ENCODE measurements at regions not wholly inside any gene's neighbourhood (a gene's known extent, or its start where the extent isn't known, plus 50 kb on each side); places are given as distances from the start of the nearest gene placed in this dataset.
"Not testable (repeated sequence)": the region's sequence is repeated elsewhere in the genome, so short reads cannot be mapped to it uniquely, and the experiment has no call there.

- H3K27ac Mint-ChIP-seq; CTCF ChIA-PET; H3K36me3 Mint-ChIP-seq (ENCODE audit: low read depth); POLR2A ChIA-PET; H3K4me3 Mint-ChIP-seq; H3K27me3 Mint-ChIP-seq; H3K4me1 Mint-ChIP-seq; DNase-seq; H3K9me3 Mint-ChIP-seq: not testable (repeated sequence)
These were observed 1276.7 kb upstream of the ALCAM start for GRCh38 chr3:104089987-104090386.

DNA sequence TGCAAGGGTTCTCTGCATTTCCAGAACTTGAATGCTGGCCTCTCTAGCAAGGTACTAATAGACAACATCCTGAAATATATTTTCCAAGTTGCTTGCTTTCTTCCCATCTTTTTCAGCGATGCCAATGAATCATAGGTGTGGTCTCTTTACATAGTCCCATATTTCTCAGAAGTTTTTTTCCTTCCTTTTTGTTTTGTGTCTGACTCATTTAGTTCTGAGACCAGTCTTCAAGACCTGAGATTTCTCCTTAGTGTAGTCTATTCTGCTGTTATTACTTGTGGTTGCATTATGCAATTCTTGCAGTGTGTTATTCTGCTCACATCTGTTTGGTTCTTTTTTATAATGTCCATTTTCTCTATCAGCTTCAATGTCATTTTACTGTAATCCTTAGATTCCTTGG, 1265.0 kb upstream of the ALCAM start:
- no peaks in the 10 kb centered on the region for H3K9me3 Mint-ChIP-seq
- H3K27me3 Mint-ChIP-seq = no peaks in the 10 kb centered on the region
- DNase-seq = no peak
- H3K27ac Mint-ChIP-seq = no peak overlapping the region
- no peaks in the 10 kb centered on the region for H3K4me1 Mint-ChIP-seq
- CTCF ChIA-PET = no interaction called here
- POLR2A ChIA-PET = no interaction called here
- H3K36me3 Mint-ChIP-seq (ENCODE audit: low read depth) = no peaks in the 10 kb centered on the region
- H3K4me3 Mint-ChIP-seq = no peak overlapping the region

DNA sequence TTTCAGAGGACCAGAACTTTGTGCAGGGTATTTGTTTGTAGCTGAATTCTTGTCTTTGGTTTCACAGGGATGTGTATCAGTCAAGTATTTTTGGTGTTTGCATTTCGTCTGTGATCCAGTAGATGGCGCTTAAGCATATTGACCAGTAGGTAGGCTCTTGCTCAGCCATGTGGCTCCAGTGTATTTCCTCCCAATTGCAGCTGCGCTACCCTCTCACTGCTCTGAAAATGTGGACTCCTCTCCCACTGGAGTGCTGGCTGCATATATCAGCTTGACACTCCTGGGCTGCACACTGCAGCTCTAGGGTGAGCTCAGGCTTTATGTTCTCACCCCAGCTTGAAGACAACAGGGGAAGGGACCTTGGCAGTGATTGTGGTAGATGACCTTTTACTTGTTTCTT, 1264.3 kb upstream of the ALCAM start:
- CTCF ChIA-PET = interaction anchor here (1.8 kb wide), 1 partner anchor 11 kb away, joined by 6 read pairs; no protein-coding TSS in a partner anchor
- no peaks in the 10 kb centered on the region for H3K9me3 Mint-ChIP-seq
- no peaks in the 10 kb centered on the region for H3K4me1 Mint-ChIP-seq
- no peak overlapping the region for H3K27ac Mint-ChIP-seq
- no peak overlapping the region for H3K4me3 Mint-ChIP-seq
- no peaks in the 10 kb centered on the region for H3K36me3 Mint-ChIP-seq (ENCODE audit: low read depth)
- peak; percentile 17 for DNase-seq
- POLR2A ChIA-PET = no interaction called here
- H3K27me3 Mint-ChIP-seq = no peaks in the 10 kb centered on the region

DNA sequence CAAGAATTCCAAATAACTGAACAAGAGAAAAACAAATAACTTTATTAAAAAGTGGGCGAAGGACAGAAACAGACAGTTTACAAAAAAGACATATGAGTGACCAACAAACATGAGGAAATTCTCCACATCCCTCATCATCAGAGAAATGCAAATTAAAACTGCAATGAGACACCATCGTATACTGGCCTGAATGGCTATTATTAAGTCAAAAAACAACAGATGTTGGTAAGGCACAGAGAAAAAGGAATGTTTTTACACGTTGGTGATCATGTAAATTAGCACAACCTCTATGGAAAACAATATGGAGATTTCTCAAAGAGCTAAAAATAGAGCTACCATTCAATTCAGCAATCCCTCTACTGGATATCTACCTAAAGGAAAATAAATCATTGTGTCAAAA, 1260.4 kb upstream of the ALCAM start:
- peaks cover 2% of the 10 kb centered on the region for H3K9me3 Mint-ChIP-seq
- H3K36me3 Mint-ChIP-seq (ENCODE audit: low read depth) = no peaks in the 10 kb centered on the region
- no peak for DNase-seq
- ChIA-PET POLR2A (no interaction called here), CTCF (no interaction called here)
- H3K27ac Mint-ChIP-seq = no peak overlapping the region
- H3K27me3 Mint-ChIP-seq = no peaks in the 10 kb centered on the region
- H3K4me3 Mint-ChIP-seq = no peak overlapping the region
- H3K4me1 Mint-ChIP-seq = no peaks in the 10 kb centered on the region

- CTCF ChIA-PET = no interaction called here
- H3K4me3 Mint-ChIP-seq = no peak overlapping the region
- peaks cover 3% of the 10 kb centered on the region for H3K9me3 Mint-ChIP-seq
- H3K27ac Mint-ChIP-seq = no peak overlapping the region
- H3K36me3 Mint-ChIP-seq (ENCODE audit: low read depth) = no peaks in the 10 kb centered on the region
- POLR2A ChIA-PET = no interaction called here
- no peaks in the 10 kb centered on the region for H3K27me3 Mint-ChIP-seq
- no peak for DNase-seq
- no peaks in the 10 kb centered on the region for H3K4me1 Mint-ChIP-seq
These were observed 1258.2 kb upstream of the ALCAM start for GRCh38 chr3:104108522-104108921.

- POLR2A ChIA-PET = no interaction called here
- H3K27me3 Mint-ChIP-seq = no peaks in the 10 kb centered on the region
- H3K4me3 Mint-ChIP-seq = no peak overlapping the region
- CTCF ChIA-PET = no interaction called here
- peaks cover 8% of the 10 kb centered on the region for H3K9me3 Mint-ChIP-seq
- H3K4me1 Mint-ChIP-seq = no peaks in the 10 kb centered on the region
- H3K27ac Mint-ChIP-seq = no peak overlapping the region
- no peak for DNase-seq
- no peaks in the 10 kb centered on the region for H3K36me3 Mint-ChIP-seq (ENCODE audit: low read depth)
These were observed 1240.2 kb upstream of the ALCAM start for GRCh38 chr3:104126463-104126862.

- H3K9me3 Mint-ChIP-seq = peaks cover 8% of the 10 kb centered on the region
- H3K4me3 Mint-ChIP-seq = no peak overlapping the region
- no peak for DNase-seq
- H3K36me3 Mint-ChIP-seq (ENCODE audit: low read depth) = no peaks in the 10 kb centered on the region
- no peaks in the 10 kb centered on the region for H3K27me3 Mint-ChIP-seq
- ChIA-PET POLR2A (no interaction called here), CTCF (no interaction called here)
- no peak overlapping the region for H3K27ac Mint-ChIP-seq
- no peaks in the 10 kb centered on the region for H3K4me1 Mint-ChIP-seq
These were observed 1239.7 kb upstream of the ALCAM start for GRCh38 chr3:104126864-104127553.

DNA sequence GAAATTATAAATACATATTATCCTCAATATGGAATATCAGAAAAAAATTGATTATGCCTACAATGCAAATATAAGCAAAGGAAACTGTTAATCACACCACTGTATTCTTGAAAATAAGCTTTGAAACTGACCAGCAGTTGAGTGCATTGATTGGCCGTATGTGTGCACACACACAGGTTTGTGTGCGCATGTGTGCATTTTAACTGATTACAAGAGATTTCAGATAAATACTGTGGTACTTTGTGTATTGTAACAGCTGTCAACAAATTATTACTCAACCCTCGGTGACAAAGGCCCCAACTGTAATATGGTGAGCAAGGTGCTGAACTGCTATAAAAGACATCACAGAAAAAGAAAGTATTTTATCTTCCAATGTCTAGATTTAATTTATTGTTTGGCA, 1238.9 kb upstream of the ALCAM start:
- POLR2A ChIA-PET = no interaction called here
- Mint-ChIP-seq H3K4me1 (no peaks in the 10 kb centered on the region), H3K9me3 (peaks cover 8% of the 10 kb centered on the region), H3K27me3 (no peaks in the 10 kb centered on the region), H3K36me3 (ENCODE audit: low read depth) (no peaks in the 10 kb centered on the region), H3K27ac (no peak overlapping the region), H3K4me3 (no peak overlapping the region)
- CTCF ChIA-PET = no interaction called here
- DNase-seq = no peak

DNA sequence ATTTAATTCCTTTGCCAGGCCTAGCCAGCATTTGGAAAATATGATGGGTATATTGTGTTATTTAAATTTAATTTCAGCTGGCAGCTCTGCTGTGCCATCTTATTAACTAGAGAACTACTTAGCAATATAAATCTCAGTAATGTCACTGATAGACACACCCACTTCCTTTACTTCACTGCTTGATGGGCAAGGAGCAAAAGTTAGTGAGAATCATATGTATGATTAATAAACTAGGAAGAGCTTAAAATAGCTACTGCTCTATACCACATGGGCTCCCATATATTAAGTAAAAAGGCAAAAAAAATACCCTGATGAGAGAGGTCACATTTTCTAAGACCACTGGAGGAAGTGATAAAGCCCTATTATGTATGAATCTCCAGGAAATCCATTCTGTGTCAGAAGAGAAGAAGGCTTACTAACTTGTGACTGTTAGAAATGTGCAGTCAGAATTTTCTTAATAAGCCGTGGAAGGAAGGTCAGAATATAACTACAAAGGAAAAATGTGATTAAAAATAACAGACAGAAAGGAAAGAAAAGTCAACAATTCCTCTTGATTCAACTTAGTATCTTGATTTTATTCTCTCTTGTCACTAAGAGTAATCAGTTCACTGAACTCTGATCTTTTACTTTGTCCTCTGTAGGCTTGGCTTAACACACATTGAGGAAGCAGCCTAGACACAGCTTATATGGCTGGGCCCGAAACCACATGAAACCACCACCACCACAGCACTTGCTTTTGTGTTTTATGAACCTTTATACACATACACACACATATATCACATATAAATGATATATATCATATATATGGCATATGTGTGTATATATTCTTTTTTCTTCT, 1233.9 kb upstream of the ALCAM start:
- Mint-ChIP-seq H3K36me3 (ENCODE audit: low read depth) (no peaks in the 10 kb centered on the region), H3K27me3 (no peaks in the 10 kb centered on the region), H3K27ac (no peak overlapping the region), H3K4me3 (no peak overlapping the region), H3K9me3 (peaks cover 6% of the 10 kb centered on the region), H3K4me1 (no peaks in the 10 kb centered on the region)
- ChIA-PET POLR2A (no interaction called here), CTCF (no interaction called here)
- no peak for DNase-seq

GRCh38 chr3:104133630-104134029, 1233.1 kb upstream of the ALCAM start:
- Mint-ChIP-seq H3K36me3 (ENCODE audit: low read depth) (no peaks in the 10 kb centered on the region), H3K4me1 (no peaks in the 10 kb centered on the region), H3K9me3 (peaks cover 3% of the 10 kb centered on the region), H3K27ac (no peak overlapping the region), H3K4me3 (no peak overlapping the region), H3K27me3 (no peaks in the 10 kb centered on the region)
- CTCF ChIA-PET = no interaction called here
- no peak for DNase-seq
- POLR2A ChIA-PET = no interaction called here

GRCh38 chr3:104137116-104137515, 1229.6 kb upstream of the ALCAM start:
- no peaks in the 10 kb centered on the region for H3K9me3 Mint-ChIP-seq
- H3K36me3 Mint-ChIP-seq (ENCODE audit: low read depth) = no peaks in the 10 kb centered on the region
- no peak overlapping the region for H3K4me3 Mint-ChIP-seq
- H3K27me3 Mint-ChIP-seq = no peaks in the 10 kb centered on the region
- no peak for DNase-seq
- ChIA-PET POLR2A (no interaction called here), CTCF (no interaction called here)
- no peak overlapping the region for H3K27ac Mint-ChIP-seq
- H3K4me1 Mint-ChIP-seq = no peaks in the 10 kb centered on the region

GRCh38 chr3:104145164-104145563, 1221.5 kb upstream of the ALCAM start:
- CTCF ChIA-PET = no interaction called here
- POLR2A ChIA-PET = no interaction called here

DNA sequence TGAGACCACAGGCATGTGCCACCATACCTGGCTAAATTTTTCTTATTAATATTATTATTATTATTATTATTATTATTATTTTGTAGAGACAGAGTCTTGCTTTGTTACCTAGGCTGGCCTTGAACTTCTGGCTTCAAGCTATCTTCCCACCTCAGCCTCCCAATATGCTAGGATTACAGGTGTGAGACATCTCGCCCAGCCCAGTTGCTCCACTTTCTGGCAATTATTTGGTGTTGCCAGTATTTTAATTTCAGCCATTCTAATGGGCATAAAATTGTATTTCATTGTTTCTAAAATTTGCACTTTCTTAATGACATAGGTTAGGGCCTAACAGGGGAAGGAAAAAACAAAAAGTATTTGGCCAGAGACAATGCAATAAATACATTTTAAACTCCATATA, 1217.6 kb upstream of the ALCAM start:
- DNase-seq = no peak
- Mint-ChIP-seq H3K27ac (no peak overlapping the region), H3K36me3 (ENCODE audit: low read depth) (no peaks in the 10 kb centered on the region), H3K4me3 (no peak overlapping the region), H3K4me1 (no peaks in the 10 kb centered on the region), H3K9me3 (no peaks in the 10 kb centered on the region), H3K27me3 (no peaks in the 10 kb centered on the region)
- ChIA-PET CTCF (no interaction called here), POLR2A (no interaction called here)

More at GRCh38 chr3:104145164-104145563, 1221.5 kb upstream of the ALCAM start:
- DNase-seq = no peak
- Mint-ChIP-seq H3K27me3 (no peaks in the 10 kb centered on the region), H3K9me3 (no peaks in the 10 kb centered on the region), H3K4me3 (no peak overlapping the region), H3K27ac (no peak overlapping the region), H3K4me1 (no peaks in the 10 kb centered on the region), H3K36me3 (ENCODE audit: low read depth) (no peaks in the 10 kb centered on the region)

DNA sequence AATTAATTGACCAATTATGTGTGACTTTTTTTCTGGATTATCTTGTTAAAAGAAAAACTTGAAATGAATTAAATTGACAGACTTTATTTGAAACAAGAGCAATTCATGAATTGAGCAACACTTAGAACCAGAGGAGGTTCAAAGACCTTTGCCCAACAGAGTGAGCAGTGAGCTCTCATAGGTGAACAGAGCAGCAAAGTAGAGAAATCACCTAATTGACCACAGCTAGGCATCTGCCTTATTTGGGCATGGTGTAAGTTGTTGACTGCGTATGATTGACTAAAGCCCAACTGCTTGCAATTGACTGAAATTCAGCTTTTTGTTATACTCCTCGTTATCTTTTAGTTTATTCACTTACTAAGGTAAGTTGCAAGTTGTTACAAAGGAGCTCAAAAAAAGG, 1216.0 kb upstream of the ALCAM start:
- H3K27me3 Mint-ChIP-seq = no peaks in the 10 kb centered on the region
- POLR2A ChIA-PET = no interaction called here
- no peaks in the 10 kb centered on the region for H3K9me3 Mint-ChIP-seq

More for the DNA sequence above, 1216.0 kb upstream of the ALCAM start:
- no peak for DNase-seq
- no peak overlapping the region for H3K4me3 Mint-ChIP-seq
- H3K27ac Mint-ChIP-seq = no peak overlapping the region
- no peaks in the 10 kb centered on the region for H3K4me1 Mint-ChIP-seq
- CTCF ChIA-PET = no interaction called here
- no peaks in the 10 kb centered on the region for H3K36me3 Mint-ChIP-seq (ENCODE audit: low read depth)

Measured in activated CD4-positive, alpha-beta T cell treated with anti-CD3 and anti-CD28 coated beads, Interleukin-2, amount 10 ng/mL, durations not matched to agents 7 days and 5 days (primary cell).